Naive thymus-derived CD8-positive, alpha-beta T cell (primary cell): ENCODE measurements at regions not wholly inside any gene's neighbourhood (a gene's known extent, or its start where the extent isn't known, plus 50 kb on each side); places are given as distances from the start of the nearest gene placed in this dataset.
A peak's percentile ranks its signal among the peaks of the same experiment; 100 is the strongest.

ENCODE experiments used
- ATAC-seq, 2 donors: fragments of 150-1000 bp; cut with Tn5 transposase in 1 of 2; sonication (Bioruptor Pico), chemical (Tn5 transposase) in 1 of 2; 1 replicate in 1 of 2; 2 replicates in 1 of 2; pipeline ENCODE4 v1.10.0; 2021; ENCODE audit warnings: mild to moderate bottlenecking in 2 of 2, moderate library complexity in 2 of 2
- POLR2A ChIA-PET: fragments of 350-600 bp; sonication (Branson Sonifier 250); formaldehyde crosslinking; loops from one replicate; lab custom pipeline; 2021; ENCODE audit warnings: antibody characterized with exemption; lab: Charles Lee
- DNase-seq, 10 donors: peaks; one replicate each; pipeline versions ENCODE4 v3.0.0 to v3.0.0-alpha.2; 2020 to 2022
- H3K27ac Mint-ChIP-seq, 10 donors: one replicate each; pipeline ENCODE4 v1.8.0; 2020 to 2022; ENCODE audit warnings: mild to moderate bottlenecking in 10 of 10, mixed read lengths in 10 of 10, moderate library complexity in 4 of 10, inconsistent platforms in 1 of 10
- H3K27me3 Mint-ChIP-seq, 5 donors: one replicate each; pipeline ENCODE4 v1.8.0; 2021 to 2022; ENCODE audit warnings: mixed read lengths in 5 of 5
- H3K36me3 Mint-ChIP-seq, 3 donors: one replicate each; pipeline ENCODE4 v1.8.0; 2020 to 2022; ENCODE audit warnings: mixed read lengths in 3 of 3, mild to moderate bottlenecking in 2 of 3, inconsistent platforms in 1 of 3
- H3K4me1 Mint-ChIP-seq, 4 donors: one replicate each; pipeline ENCODE4 v1.8.0; 2021 to 2022; ENCODE audit warnings: mixed read lengths in 4 of 4
- H3K4me3 Mint-ChIP-seq, 10 donors: one replicate each; pipeline ENCODE4 v1.8.0; 2020 to 2022; ENCODE audit warnings: mild to moderate bottlenecking in 10 of 10, mixed read lengths in 10 of 10, moderate library complexity in 6 of 10, inconsistent platforms in 1 of 10
- H3K9me3 Mint-ChIP-seq, 9 donors: one replicate each; pipeline ENCODE4 v1.8.0; 2020 to 2022; ENCODE audit warnings: mixed read lengths in 9 of 9, mild to moderate bottlenecking in 3 of 9, inconsistent platforms in 1 of 9, moderate library complexity in 1 of 9

- POLR2A ChIA-PET, result no interaction called here
- H3K27me3 Mint-ChIP-seq, result peaks cover 13 to 49% (median 20%) of the 10 kb centered on the region in 5 donors
These were observed 241.2 kb downstream of the CYP26B1 start for GRCh38 chr2:71906357-71906973.

GRCh38 chr2:71905205-71905604, 242.5 kb downstream of the CYP26B1 start:
- peaks cover 13 to 49% (median 22%) of the 10 kb centered on the region in 5 donors for H3K27me3 Mint-ChIP-seq
- H3K4me3 Mint-ChIP-seq, result no peak overlapping the region
- H3K9me3 Mint-ChIP-seq, result peaks cover 0 to 16% (median 9%) of the 10 kb centered on the region in 9 donors
- DNase-seq, result no peak
- POLR2A ChIA-PET, result no interaction called here
- peaks cover 0 to 15% (median 2%) of the 10 kb centered on the region in 3 donors for H3K36me3 Mint-ChIP-seq
- no peak for ATAC-seq
- H3K4me1 Mint-ChIP-seq, result no peaks in the 10 kb centered on the region
- no peak overlapping the region for H3K27ac Mint-ChIP-seq

More at GRCh38 chr2:71906357-71906973, 241.2 kb downstream of the CYP26B1 start:
- Mint-ChIP-seq H3K27ac (no peak overlapping the region), H3K4me1 (no peaks in the 10 kb centered on the region), H3K36me3 (peaks cover 0 to 15% (median 2%) of the 10 kb centered on the region in 3 donors), H3K9me3 (peaks cover 0 to 21% (median 12%) of the 10 kb centered on the region in 9 donors), H3K4me3 (no peak overlapping the region)
- no peak for DNase-seq
- no peak for ATAC-seq

- no peak overlapping the region for H3K27ac Mint-ChIP-seq
- peaks cover 15 to 60% (median 24%) of the 10 kb centered on the region in 5 donors for H3K27me3 Mint-ChIP-seq
- peaks cover 0 to 6% (median 0%) of the 10 kb centered on the region in 9 donors for H3K9me3 Mint-ChIP-seq
- H3K36me3 Mint-ChIP-seq, result peaks cover 0 to 7% (median 0%) of the 10 kb centered on the region in 3 donors
- ATAC-seq (no peak), DNase-seq (no peak)
- POLR2A ChIA-PET, result no interaction called here
- no peak overlapping the region for H3K4me3 Mint-ChIP-seq
- H3K4me1 Mint-ChIP-seq, result no peaks in the 10 kb centered on the region
These were observed 243.8 kb downstream of the CYP26B1 start for GRCh38 chr2:71903841-71904240.

- H3K36me3 Mint-ChIP-seq, result no peaks in the 10 kb centered on the region
- peaks cover 0 to 2% (median 0%) of the 10 kb centered on the region in 9 donors for H3K9me3 Mint-ChIP-seq
- DNase-seq (no peak), ATAC-seq (no peak)
- peaks cover 7 to 57% (median 16%) of the 10 kb centered on the region in 5 donors for H3K27me3 Mint-ChIP-seq
- POLR2A ChIA-PET, result no interaction called here
- H3K4me3 Mint-ChIP-seq, result no peak overlapping the region
- H3K4me1 Mint-ChIP-seq, result no peaks in the 10 kb centered on the region
- no peak overlapping the region for H3K27ac Mint-ChIP-seq
These were observed 246.2 kb downstream of the CYP26B1 start for GRCh38 chr2:71901466-71901865.

GRCh38 chr2:71898851-71899681, 248.6 kb downstream of the CYP26B1 start:
- H3K9me3 Mint-ChIP-seq, result peaks cover 0 to 2% (median 0%) of the 10 kb centered on the region in 9 donors
- peaks cover 5 to 37% (median 9%) of the 10 kb centered on the region in 5 donors for H3K27me3 Mint-ChIP-seq
- H3K4me3 Mint-ChIP-seq, result no peak overlapping the region
- ATAC-seq (no peak), DNase-seq (peak in 1 of 10 donors; percentile 4)
- H3K36me3 Mint-ChIP-seq, result no peaks in the 10 kb centered on the region
- POLR2A ChIA-PET, result no interaction called here
- no peak overlapping the region for H3K27ac Mint-ChIP-seq
- H3K4me1 Mint-ChIP-seq, result no peaks in the 10 kb centered on the region

GRCh38 chr2:71898375-71898774, 249.3 kb downstream of the CYP26B1 start:
- peaks cover 0 to 2% (median 0%) of the 10 kb centered on the region in 9 donors for H3K9me3 Mint-ChIP-seq
- peaks cover 5 to 34% (median 9%) of the 10 kb centered on the region in 5 donors for H3K27me3 Mint-ChIP-seq
- H3K27ac Mint-ChIP-seq, result no peak overlapping the region
- POLR2A ChIA-PET, result no interaction called here
- no peak for ATAC-seq
- peak in 1 of 10 donors; percentile 7 for DNase-seq
- H3K36me3 Mint-ChIP-seq, result no peaks in the 10 kb centered on the region
- H3K4me1 Mint-ChIP-seq, result no peaks in the 10 kb centered on the region
- H3K4me3 Mint-ChIP-seq, result no peak overlapping the region

GRCh38 chr2:71897836-71898235, 249.8 kb downstream of the CYP26B1 start:
- peaks cover 5 to 40% (median 9%) of the 10 kb centered on the region in 5 donors for H3K27me3 Mint-ChIP-seq
- no peaks in the 10 kb centered on the region for H3K4me1 Mint-ChIP-seq
- H3K9me3 Mint-ChIP-seq, result peaks cover 0 to 2% (median 0%) of the 10 kb centered on the region in 9 donors
- POLR2A ChIA-PET, result no interaction called here
- peak in 1 of 10 donors; percentile 1 for DNase-seq
- H3K4me3 Mint-ChIP-seq, result no peak overlapping the region
- no peaks in the 10 kb centered on the region for H3K36me3 Mint-ChIP-seq
- no peak for ATAC-seq
- no peak overlapping the region for H3K27ac Mint-ChIP-seq

GRCh38 chr2:71897137-71897480, 250.6 kb downstream of the CYP26B1 start:
- Mint-ChIP-seq H3K4me1 (no peaks in the 10 kb centered on the region), H3K4me3 (no peak overlapping the region), H3K36me3 (no peaks in the 10 kb centered on the region), H3K27ac (no peak overlapping the region), H3K27me3 (peaks cover 5 to 43% (median 9%) of the 10 kb centered on the region in 5 donors), H3K9me3 (peaks cover 0 to 2% (median 0%) of the 10 kb centered on the region in 9 donors)
- POLR2A ChIA-PET, result no interaction called here
- peak in 1 of 10 donors; percentile 7 for DNase-seq
- no peak for ATAC-seq

GRCh38 chr2:71896385-71897136, 251.1 kb downstream of the CYP26B1 start:
- peaks cover 5 to 44% (median 9%) of the 10 kb centered on the region in 5 donors for H3K27me3 Mint-ChIP-seq
- no peaks in the 10 kb centered on the region for H3K4me1 Mint-ChIP-seq
- ATAC-seq (no peak), DNase-seq (peak in 1 of 10 donors; percentile 1)
- H3K27ac Mint-ChIP-seq, result no peak overlapping the region
- H3K36me3 Mint-ChIP-seq, result no peaks in the 10 kb centered on the region
- POLR2A ChIA-PET, result no interaction called here
- H3K9me3 Mint-ChIP-seq, result peaks cover 0 to 2% (median 0%) of the 10 kb centered on the region in 9 donors
- no peak overlapping the region for H3K4me3 Mint-ChIP-seq

- H3K4me1 Mint-ChIP-seq, result no peaks in the 10 kb centered on the region
- ATAC-seq (no peak), DNase-seq (peak in 1 of 10 donors; percentile 7)
- no peaks in the 10 kb centered on the region for H3K36me3 Mint-ChIP-seq
- H3K27ac Mint-ChIP-seq, result peak overlapping the region in 1 of 10 donors; percentile 57
- no peak overlapping the region for H3K4me3 Mint-ChIP-seq
- POLR2A ChIA-PET, result no interaction called here
- H3K27me3 Mint-ChIP-seq, result peaks cover 5 to 44% (median 8%) of the 10 kb centered on the region in 5 donors
- H3K9me3 Mint-ChIP-seq, result peaks cover 0 to 1% (median 0%) of the 10 kb centered on the region in 9 donors
These were observed 252.1 kb downstream of the CYP26B1 start for GRCh38 chr2:71895320-71896161.

- ATAC-seq (no peak), DNase-seq (peak in 1 of 10 donors; percentile 4)
- Mint-ChIP-seq H3K27me3 (peaks cover 3 to 44% (median 8%) of the 10 kb centered on the region in 5 donors), H3K4me3 (no peak overlapping the region), H3K4me1 (no peaks in the 10 kb centered on the region), H3K9me3 (no peaks in the 10 kb centered on the region), H3K36me3 (no peaks in the 10 kb centered on the region), H3K27ac (no peak overlapping the region)
- POLR2A ChIA-PET, result no interaction called here
These were observed 253.4 kb downstream of the CYP26B1 start for GRCh38 chr2:71894261-71894660.

- no peak overlapping the region for H3K4me3 Mint-ChIP-seq
- DNase-seq, result peak in 1 of 10 donors; percentile 9
- POLR2A ChIA-PET, result no interaction called here
These were observed 254.0 kb downstream of the CYP26B1 start for GRCh38 chr2:71893646-71894045.

More at GRCh38 chr2:71893646-71894045, 254.0 kb downstream of the CYP26B1 start:
- H3K27ac Mint-ChIP-seq, result no peak overlapping the region
- H3K36me3 Mint-ChIP-seq, result no peaks in the 10 kb centered on the region
- no peaks in the 10 kb centered on the region for H3K9me3 Mint-ChIP-seq
- no peaks in the 10 kb centered on the region for H3K4me1 Mint-ChIP-seq
- peaks cover 2 to 40% (median 8%) of the 10 kb centered on the region in 5 donors for H3K27me3 Mint-ChIP-seq
- no peak for ATAC-seq
